HG03432 (cell line): ENCODE measurements at regions not wholly inside any gene's neighbourhood (a gene's known extent, or its start where the extent isn't known, plus 50 kb on each side); places are given as distances from the start of the nearest gene placed in this dataset.
"Not testable (repeated sequence)": the region's sequence is repeated elsewhere in the genome, so short reads cannot be mapped to it uniquely, and the experiment has no call there.

Source experiments
- ATAC-seq: cut with Tn5 transposase; IDR thresholded peaks from one replicate; pipeline ENCODE4 v1.9.1; 2021; ENCODE audit warnings: mild to moderate bottlenecking, moderate library complexity; ENCODE audit not compliant: unreplicated experiment

GRCh38 chr10:70987396-70988130 is 99.2 kb upstream of the PCBD1 start:
- no peak for ATAC-seq

GRCh38 chr10:70990156-70990555 is 101.8 kb upstream of the PCBD1 start:
- ATAC-seq = not testable (repeated sequence)

GRCh38 chr10:70990681-70991080 is 102.3 kb upstream of the PCBD1 start:
- no peak for ATAC-seq

- ATAC-seq = no peak
Measured at GRCh38 chr10:70991140-70992124, 103.1 kb upstream of the PCBD1 start.

- ATAC-seq = no peak
Measured at GRCh38 chr10:70992436-70992835, 104.1 kb upstream of the PCBD1 start.

- no peak for ATAC-seq
Measured at GRCh38 chr10:70993051-70993450, 104.7 kb upstream of the PCBD1 start.

- no peak for ATAC-seq
Measured at GRCh38 chr10:70996549-70996948, 108.2 kb upstream of the PCBD1 start.

- no peak for ATAC-seq
Measured at GRCh38 chr10:70997236-70997635, 108.9 kb upstream of the PCBD1 start.

GRCh38 chr10:70998086-70998485 is 109.7 kb upstream of the PCBD1 start:
- ATAC-seq = no peak

- no peak for ATAC-seq
Measured at GRCh38 chr10:71001470-71001869, 113.1 kb upstream of the PCBD1 start.

GRCh38 chr10:71004176-71005075 is 116.1 kb upstream of the PCBD1 start:
- no peak for ATAC-seq

- no peak for ATAC-seq
Measured at GRCh38 chr10:71005337-71006305, 117.3 kb upstream of the PCBD1 start.

- no peak for ATAC-seq
Measured at GRCh38 chr10:71006506-71006905, 118.1 kb upstream of the PCBD1 start.

GRCh38 chr10:71007516-71007915 is 119.2 kb upstream of the PCBD1 start:
- no peak for ATAC-seq

- no peak for ATAC-seq
Measured at GRCh38 chr10:71008150-71008549, 119.8 kb upstream of the PCBD1 start.

GRCh38 chr10:71009126-71009525 is 120.8 kb upstream of the PCBD1 start:
- no peak for ATAC-seq

GRCh38 chr10:71010730-71011129 is 122.4 kb upstream of the PCBD1 start:
- no peak for ATAC-seq

- no peak for ATAC-seq
Measured at GRCh38 chr10:71011141-71011540, 122.8 kb upstream of the PCBD1 start.

GRCh38 chr10:71014021-71014805 is 125.8 kb upstream of the PCBD1 start:
- no peak for ATAC-seq
